HEK293 (cell line): ENCODE measurements at regions not wholly inside any gene's neighbourhood (a gene's known extent, or its start where the extent isn't known, plus 50 kb on each side); places are given as distances from the start of the nearest gene placed in this dataset.

Experiments
- CTCF ChIA-PET: fragments of 350-600 bp; formaldehyde crosslinking; extraction: SDS; loops from one replicate; lab custom pipeline; 2021; ENCODE audit warnings: antibody characterized with exemption; lab: Yijun Ruan, JAX
- POLR2A ChIA-PET: fragments of 300-600 bp; formaldehyde crosslinking; extraction: SDS; loops from one replicate; lab custom pipeline; 2020; ENCODE audit warnings: antibody characterized with exemption, inconsistent platforms; lab: Yijun Ruan, JAX
- H3K27ac ChIP-seq: fragments of 200-500 bp; sonication (Bioruptor generic); 2 replicates; pipeline ENCODE4 v1.5.1; 2014; ENCODE audit warnings: low read depth, low read length, control low read depth, inconsistent platforms; ENCODE audit errors: extremely low read depth
- H3K36me3 ChIP-seq, 2 experiments: fragments of 200-500 bp in 1 of 2; sonication (Bioruptor generic) in 1 of 2; 1 replicate in 1 of 2; 2 replicates in 1 of 2; pipeline ENCODE4 v1.5.1; 2014 to 2017; ENCODE audit warnings: inconsistent platforms in 2 of 2, low read length in 2 of 2; ENCODE audit not compliant: control insufficient read depth in 2 of 2, insufficient read depth in 1 of 2
- H3K4me1 ChIP-seq: fragments of 200-500 bp; sonication (Bioruptor generic); 2 replicates; pipeline ENCODE4 v1.5.1; 2014; ENCODE audit warnings: mild to moderate bottlenecking, low read length, inconsistent platforms; ENCODE audit not compliant: control insufficient read depth, insufficient read depth
- H3K4me3 ChIP-seq: 2 replicates; pipeline ENCODE4 v1.5.1; 2011; ENCODE audit warnings: low read depth, mild to moderate bottlenecking, control low read depth, low read length, moderate library complexity
- H3K9me3 ChIP-seq: fragments of 200-500 bp; sonication (Bioruptor generic); 2 replicates; pipeline ENCODE4 v1.5.1; 2014; ENCODE audit warnings: low read depth, low read length, inconsistent platforms; ENCODE audit not compliant: control insufficient read depth, insufficient read depth
- EGR2 ChIP-seq: fragments of 450-650 bp; formaldehyde crosslinking; IDR thresholded peaks from 2 replicates; pipeline ENCODE4 v1.5.1; 2016; ENCODE audit warnings: low read depth, missing biosample characterization, missing genetic modification characterization
- GLIS1 ChIP-seq: fragments of 450-650 bp; formaldehyde crosslinking; IDR thresholded peaks from 2 replicates; pipeline ENCODE4 v1.5.1; 2016; ENCODE audit warnings: missing biosample characterization, missing genetic modification characterization
- KLF1 ChIP-seq: fragments of 450-650 bp; formaldehyde crosslinking; IDR thresholded peaks from 2 replicates; pipeline ENCODE4 v1.5.1; 2016; ENCODE audit warnings: missing biosample characterization, missing genetic modification characterization
- ZBTB17 ChIP-seq: fragments of 450-650 bp; formaldehyde crosslinking; IDR thresholded peaks from 2 replicates; pipeline ENCODE4 v1.5.1; 2016; ENCODE audit warnings: missing biosample characterization, missing genetic modification characterization
- ZBTB20 ChIP-seq: fragments of 450-650 bp; formaldehyde crosslinking; IDR thresholded peaks from 2 replicates; pipeline ENCODE4 v1.5.1; 2016; ENCODE audit warnings: missing biosample characterization, missing genetic modification characterization
- ZBTB21 ChIP-seq: fragments of 450-650 bp; formaldehyde crosslinking; IDR thresholded peaks from 2 replicates; pipeline ENCODE4 v1.5.1; 2017; ENCODE audit warnings: missing biosample characterization, missing genetic modification characterization
- ZBTB48 ChIP-seq: fragments of 450-650 bp; formaldehyde crosslinking; IDR thresholded peaks from 2 replicates; pipeline ENCODE4 v1.5.1; 2016; ENCODE audit warnings: missing biosample characterization, missing genetic modification characterization
- ZFHX2 ChIP-seq: fragments of 450-650 bp; formaldehyde crosslinking; conservative IDR thresholded peaks from 2 replicates; pipeline ENCODE4 v1.5.1; 2016; ENCODE audit warnings: missing biosample characterization, missing genetic modification characterization
- ZFP3 ChIP-seq: fragments of 450-650 bp; formaldehyde crosslinking; IDR thresholded peaks from 2 replicates; pipeline ENCODE4 v1.5.1; 2016; ENCODE audit warnings: low read depth, missing biosample characterization, missing genetic modification characterization
- ZFP69B ChIP-seq: fragments of 450-650 bp; formaldehyde crosslinking; IDR thresholded peaks from 2 replicates; pipeline ENCODE4 v1.5.1; 2016; ENCODE audit warnings: missing biosample characterization, missing genetic modification characterization
- ZIC2 ChIP-seq: fragments of 450-650 bp; formaldehyde crosslinking; IDR thresholded peaks from 2 replicates; pipeline ENCODE4 v1.5.1; 2016; ENCODE audit warnings: missing biosample characterization, missing genetic modification characterization
- ZNF138 ChIP-seq: fragments of 450-650 bp; formaldehyde crosslinking; IDR thresholded peaks from 2 replicates; pipeline ENCODE4 v1.5.1; 2016; ENCODE audit warnings: missing biosample characterization, missing genetic modification characterization, borderline replicate concordance
- ZNF16 ChIP-seq: fragments of 450-650 bp; formaldehyde crosslinking; IDR thresholded peaks from 2 replicates; pipeline ENCODE4 v1.5.1; 2016; ENCODE audit warnings: low read depth, missing biosample characterization, missing genetic modification characterization
- ZNF24 ChIP-seq: fragments of 450-650 bp; formaldehyde crosslinking; IDR thresholded peaks from 2 replicates; pipeline ENCODE4 v1.5.1; 2016; ENCODE audit warnings: missing biosample characterization, missing genetic modification characterization
- ZNF366 ChIP-seq: fragments of 450-650 bp; formaldehyde crosslinking; conservative IDR thresholded peaks from 2 replicates; pipeline ENCODE4 v1.5.1; 2016; ENCODE audit warnings: missing biosample characterization, missing genetic modification characterization
- ZNF514 ChIP-seq: fragments of 450-650 bp; formaldehyde crosslinking; IDR thresholded peaks from 2 replicates; pipeline ENCODE4 v1.5.1; 2016; ENCODE audit warnings: missing biosample characterization, missing genetic modification characterization
- ZNF530 ChIP-seq: fragments of 450-650 bp; formaldehyde crosslinking; IDR thresholded peaks from 2 replicates; pipeline ENCODE4 v1.5.1; 2016; ENCODE audit warnings: low read depth, missing biosample characterization, missing genetic modification characterization
- ZNF544 ChIP-seq: fragments of 450-650 bp; formaldehyde crosslinking; IDR thresholded peaks from 2 replicates; pipeline ENCODE4 v1.5.0; 2017; ENCODE audit warnings: missing biosample characterization, missing genetic modification characterization
- ZNF558 ChIP-seq: fragments of 450-650 bp; formaldehyde crosslinking; IDR thresholded peaks from 2 replicates; pipeline ENCODE4 v1.5.1; 2016; ENCODE audit warnings: missing biosample characterization, missing genetic modification characterization
- ZNF623 ChIP-seq: fragments of 450-650 bp; formaldehyde crosslinking; IDR thresholded peaks from 2 replicates; pipeline ENCODE4 v1.5.1; 2016; ENCODE audit warnings: missing biosample characterization, missing genetic modification characterization
- ZNF654 ChIP-seq: fragments of 450-650 bp; formaldehyde crosslinking; IDR thresholded peaks from 2 replicates; pipeline ENCODE4 v1.5.1; 2016; ENCODE audit warnings: low read depth, missing biosample characterization, missing genetic modification characterization
- ZNF660 ChIP-seq: fragments of 450-650 bp; IDR thresholded peaks from 2 replicates; pipeline ENCODE4 v1.5.1; 2018; ENCODE audit warnings: missing biosample characterization, mild to moderate bottlenecking, missing genetic modification characterization
- ZNF785 ChIP-seq: fragments of 450-650 bp; formaldehyde crosslinking; IDR thresholded peaks from 2 replicates; pipeline ENCODE4 v1.5.1; 2016; ENCODE audit warnings: missing biosample characterization, missing genetic modification characterization
- ZSCAN30 ChIP-seq: fragments of 450-650 bp; IDR thresholded peaks from 2 replicates; pipeline ENCODE4 v1.5.1; 2018; ENCODE audit warnings: missing biosample characterization, mild to moderate bottlenecking, missing genetic modification characterization, moderate library complexity
- TF ChIP-seq, protein P1 (sequence below): fragments of 450-650 bp; formaldehyde crosslinking; IDR thresholded peaks from 2 replicates; pipeline ENCODE4 v1.5.1; 2016; ENCODE audit warnings: missing biosample characterization, missing genetic modification characterization
- TF ChIP-seq, protein P2 (sequence below): fragments of 450-650 bp; formaldehyde crosslinking; IDR thresholded peaks from 2 replicates; pipeline ENCODE4 v1.5.1; 2016; ENCODE audit warnings: missing biosample characterization, missing genetic modification characterization
- TF ChIP-seq, protein P3 (sequence below): fragments of 450-650 bp; formaldehyde crosslinking; IDR thresholded peaks from 2 replicates; pipeline ENCODE4 v1.5.1; 2016; ENCODE audit warnings: missing biosample characterization, missing genetic modification characterization, low read depth
- TF ChIP-seq, protein P4 (sequence below): fragments of 450-650 bp; formaldehyde crosslinking; IDR thresholded peaks from 2 replicates; pipeline ENCODE4 v1.5.1; 2016; ENCODE audit warnings: missing biosample characterization, missing genetic modification characterization

DNA sequence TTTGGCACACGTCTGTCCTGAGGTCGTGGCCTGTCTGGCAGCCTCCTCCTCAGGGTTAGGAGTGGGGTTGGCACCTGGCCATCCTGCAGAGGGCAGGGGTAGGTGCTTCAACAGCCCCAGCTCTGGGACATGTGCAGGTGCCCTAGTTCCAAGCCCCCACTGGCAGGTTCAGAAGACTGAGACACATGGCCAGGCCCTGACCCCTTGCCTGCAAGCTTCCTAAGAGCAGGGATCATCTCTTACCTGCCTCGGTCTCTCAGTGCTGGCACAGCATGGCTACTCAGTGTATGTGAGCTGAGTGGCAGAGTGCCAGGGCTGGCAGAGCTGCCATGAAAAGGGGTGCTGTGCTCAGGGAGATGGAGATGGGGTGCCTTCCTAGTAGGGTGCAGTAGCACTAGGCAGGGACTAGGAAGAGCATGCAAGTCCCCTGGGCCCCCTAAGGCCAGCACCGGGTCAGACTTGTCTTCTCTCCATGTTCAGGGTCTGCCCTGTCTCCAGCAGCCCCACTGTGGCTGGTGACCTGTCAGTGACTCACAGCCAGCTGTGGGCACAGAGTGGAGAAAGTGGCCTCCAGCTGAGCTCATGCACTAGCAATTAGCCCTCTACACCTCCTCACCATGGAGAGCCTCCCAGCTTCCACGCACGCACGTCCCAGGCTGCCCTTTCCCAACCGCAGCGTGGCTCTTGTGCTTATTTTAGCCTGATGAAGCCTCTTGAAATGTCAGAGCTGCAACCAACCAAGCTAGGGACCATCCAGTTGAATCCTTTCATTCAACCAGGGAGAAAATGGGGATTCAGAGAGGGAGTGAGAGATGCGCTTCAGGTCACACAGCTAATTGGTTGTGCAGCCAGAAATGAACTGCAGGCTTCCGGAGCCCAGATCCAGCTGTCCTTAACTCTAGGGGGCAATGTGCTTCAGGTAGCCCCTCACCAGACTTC is 116.6 kb downstream of the MRPL14 start:
- H3K4me1 ChIP-seq, result no peaks in the 10 kb centered on the region
- TF ChIP-seq ZNF785 (tag by site-specific recombination) (0 out of 2 replicates have a peak, but pooled peaks have one; percentile 52), ZNF514 (tag by site-specific recombination) (no peak), ZBTB20 (tag by site-specific recombination) (peak; percentile 41; the same call in 1 of the 2 replicates), ZNF654 (no peak), ZBTB17 (peak; percentile 37; the same call in 1 of the 2 replicates), ZNF16 (tag by site-specific recombination) (no peak), ZIC2 (peak; percentile 99), ZNF24 (tag by site-specific recombination) (peak; percentile 59; the same call in 1 of the 2 replicates), ZNF530 (tag by site-specific recombination) (no peak), ZBTB21 (tag by site-specific recombination) (peak; percentile 49; the same call in 1 of the 2 replicates), ZNF366 (tag by site-specific recombination) (peak; percentile 78), ZSCAN30 (tag by site-specific recombination) (no peak), GLIS1 (peak; percentile 86), ZNF544 (no peak), ZFP69B (0 out of 2 replicates have a peak, but pooled peaks have one; percentile 26), ZNF623 (tag by site-specific recombination) (no peak), ZFHX2 (tag by site-specific recombination) (peak; percentile 79), ZNF660 (tag by site-specific recombination) (peak; percentile 91), ZNF138 (tag by site-specific recombination) (no peak), ZFP3 (tag by site-specific recombination) (no peak), ZNF558 (tag by site-specific recombination) (0 out of 2 replicates have a peak, but pooled peaks have one; percentile 25), ZBTB48 (tag by site-specific recombination) (peak; percentile 37; the same call in 1 of the 2 replicates), KLF1 (tag by site-specific recombination) (no peak), EGR2 (tag by site-specific recombination) (peak; percentile 48; the same call in 1 of the 2 replicates)
- TF ChIP-seq, protein P1, sequence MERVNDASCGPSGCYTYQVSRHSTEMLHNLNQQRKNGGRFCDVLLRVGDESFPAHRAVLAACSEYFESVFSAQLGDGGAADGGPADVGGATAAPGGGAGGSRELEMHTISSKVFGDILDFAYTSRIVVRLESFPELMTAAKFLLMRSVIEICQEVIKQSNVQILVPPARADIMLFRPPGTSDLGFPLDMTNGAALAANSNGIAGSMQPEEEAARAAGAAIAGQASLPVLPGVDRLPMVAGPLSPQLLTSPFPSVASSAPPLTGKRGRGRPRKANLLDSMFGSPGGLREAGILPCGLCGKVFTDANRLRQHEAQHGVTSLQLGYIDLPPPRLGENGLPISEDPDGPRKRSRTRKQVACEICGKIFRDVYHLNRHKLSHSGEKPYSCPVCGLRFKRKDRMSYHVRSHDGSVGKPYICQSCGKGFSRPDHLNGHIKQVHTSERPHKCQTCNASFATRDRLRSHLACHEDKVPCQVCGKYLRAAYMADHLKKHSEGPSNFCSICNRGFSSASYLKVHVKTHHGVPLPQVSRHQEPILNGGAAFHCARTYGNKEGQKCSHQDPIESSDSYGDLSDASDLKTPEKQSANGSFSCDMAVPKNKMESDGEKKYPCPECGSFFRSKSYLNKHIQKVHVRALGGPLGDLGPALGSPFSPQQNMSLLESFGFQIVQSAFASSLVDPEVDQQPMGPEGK (tag by site-specific recombination), result 0 out of 2 replicates have a peak, but pooled peaks have one; percentile 22
- TF ChIP-seq, protein P2, sequence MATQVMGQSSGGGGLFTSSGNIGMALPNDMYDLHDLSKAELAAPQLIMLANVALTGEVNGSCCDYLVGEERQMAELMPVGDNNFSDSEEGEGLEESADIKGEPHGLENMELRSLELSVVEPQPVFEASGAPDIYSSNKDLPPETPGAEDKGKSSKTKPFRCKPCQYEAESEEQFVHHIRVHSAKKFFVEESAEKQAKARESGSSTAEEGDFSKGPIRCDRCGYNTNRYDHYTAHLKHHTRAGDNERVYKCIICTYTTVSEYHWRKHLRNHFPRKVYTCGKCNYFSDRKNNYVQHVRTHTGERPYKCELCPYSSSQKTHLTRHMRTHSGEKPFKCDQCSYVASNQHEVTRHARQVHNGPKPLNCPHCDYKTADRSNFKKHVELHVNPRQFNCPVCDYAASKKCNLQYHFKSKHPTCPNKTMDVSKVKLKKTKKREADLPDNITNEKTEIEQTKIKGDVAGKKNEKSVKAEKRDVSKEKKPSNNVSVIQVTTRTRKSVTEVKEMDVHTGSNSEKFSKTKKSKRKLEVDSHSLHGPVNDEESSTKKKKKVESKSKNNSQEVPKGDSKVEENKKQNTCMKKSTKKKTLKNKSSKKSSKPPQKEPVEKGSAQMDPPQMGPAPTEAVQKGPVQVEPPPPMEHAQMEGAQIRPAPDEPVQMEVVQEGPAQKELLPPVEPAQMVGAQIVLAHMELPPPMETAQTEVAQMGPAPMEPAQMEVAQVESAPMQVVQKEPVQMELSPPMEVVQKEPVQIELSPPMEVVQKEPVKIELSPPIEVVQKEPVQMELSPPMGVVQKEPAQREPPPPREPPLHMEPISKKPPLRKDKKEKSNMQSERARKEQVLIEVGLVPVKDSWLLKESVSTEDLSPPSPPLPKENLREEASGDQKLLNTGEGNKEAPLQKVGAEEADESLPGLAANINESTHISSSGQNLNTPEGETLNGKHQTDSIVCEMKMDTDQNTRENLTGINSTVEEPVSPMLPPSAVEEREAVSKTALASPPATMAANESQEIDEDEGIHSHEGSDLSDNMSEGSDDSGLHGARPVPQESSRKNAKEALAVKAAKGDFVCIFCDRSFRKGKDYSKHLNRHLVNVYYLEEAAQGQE (tag by site-specific recombination), result peak; percentile 66; the same call in 1 of the 2 replicates
- TF ChIP-seq, protein P3, sequence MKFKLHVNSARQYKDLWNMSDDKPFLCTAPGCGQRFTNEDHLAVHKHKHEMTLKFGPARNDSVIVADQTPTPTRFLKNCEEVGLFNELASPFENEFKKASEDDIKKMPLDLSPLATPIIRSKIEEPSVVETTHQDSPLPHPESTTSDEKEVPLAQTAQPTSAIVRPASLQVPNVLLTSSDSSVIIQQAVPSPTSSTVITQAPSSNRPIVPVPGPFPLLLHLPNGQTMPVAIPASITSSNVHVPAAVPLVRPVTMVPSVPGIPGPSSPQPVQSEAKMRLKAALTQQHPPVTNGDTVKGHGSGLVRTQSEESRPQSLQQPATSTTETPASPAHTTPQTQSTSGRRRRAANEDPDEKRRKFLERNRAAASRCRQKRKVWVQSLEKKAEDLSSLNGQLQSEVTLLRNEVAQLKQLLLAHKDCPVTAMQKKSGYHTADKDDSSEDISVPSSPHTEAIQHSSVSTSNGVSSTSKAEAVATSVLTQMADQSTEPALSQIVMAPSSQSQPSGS (tag by site-specific recombination), result no peak
- TF ChIP-seq, protein P4, sequence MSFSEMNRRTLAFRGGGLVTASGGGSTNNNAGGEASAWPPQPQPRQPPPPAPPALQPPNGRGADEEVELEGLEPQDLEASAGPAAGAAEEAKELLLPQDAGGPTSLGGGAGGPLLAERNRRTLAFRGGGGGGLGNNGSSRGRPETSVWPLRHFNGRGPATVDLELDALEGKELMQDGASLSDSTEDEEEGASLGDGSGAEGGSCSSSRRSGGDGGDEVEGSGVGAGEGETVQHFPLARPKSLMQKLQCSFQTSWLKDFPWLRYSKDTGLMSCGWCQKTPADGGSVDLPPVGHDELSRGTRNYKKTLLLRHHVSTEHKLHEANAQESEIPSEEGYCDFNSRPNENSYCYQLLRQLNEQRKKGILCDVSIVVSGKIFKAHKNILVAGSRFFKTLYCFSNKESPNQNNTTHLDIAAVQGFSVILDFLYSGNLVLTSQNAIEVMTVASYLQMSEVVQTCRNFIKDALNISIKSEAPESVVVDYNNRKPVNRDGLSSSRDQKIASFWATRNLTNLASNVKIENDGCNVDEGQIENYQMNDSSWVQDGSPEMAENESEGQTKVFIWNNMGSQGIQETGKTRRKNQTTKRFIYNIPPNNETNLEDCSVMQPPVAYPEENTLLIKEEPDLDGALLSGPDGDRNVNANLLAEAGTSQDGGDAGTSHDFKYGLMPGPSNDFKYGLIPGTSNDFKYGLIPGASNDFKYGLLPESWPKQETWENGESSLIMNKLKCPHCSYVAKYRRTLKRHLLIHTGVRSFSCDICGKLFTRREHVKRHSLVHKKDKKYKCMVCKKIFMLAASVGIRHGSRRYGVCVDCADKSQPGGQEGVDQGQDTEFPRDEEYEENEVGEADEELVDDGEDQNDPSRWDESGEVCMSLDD, result peak; percentile 24; the same call in 1 of the 2 replicates

More for the DNA sequence above, 116.6 kb downstream of the MRPL14 start:
- POLR2A ChIA-PET, result interaction anchor here (0.5 to 1.5 kb wide), 5 partner anchors 32 to 341 kb away, joined by 3 to 4 read pairs (median 4); no protein-coding TSS in a partner anchor
- Histone ChIP-seq H3K9me3 (no peaks in the 10 kb centered on the region), H3K4me3 (no peak overlapping the region), H3K27ac (no peak overlapping the region), H3K36me3 (no peaks in the 10 kb centered on the region)
- CTCF ChIA-PET, result interaction anchor here (0.6 to 3.7 kb wide), 11 partner anchors 9 to 241 kb away, joined by 3 to 14 read pairs (median 4); partner anchors contain the start of gene VEGFA
